ENCODE measurements at regions not wholly inside any gene's neighbourhood (a gene's known extent, or its start where the extent isn't known, plus 50 kb on each side); places are given as distances from the start of the nearest gene placed in this dataset.

DNA sequence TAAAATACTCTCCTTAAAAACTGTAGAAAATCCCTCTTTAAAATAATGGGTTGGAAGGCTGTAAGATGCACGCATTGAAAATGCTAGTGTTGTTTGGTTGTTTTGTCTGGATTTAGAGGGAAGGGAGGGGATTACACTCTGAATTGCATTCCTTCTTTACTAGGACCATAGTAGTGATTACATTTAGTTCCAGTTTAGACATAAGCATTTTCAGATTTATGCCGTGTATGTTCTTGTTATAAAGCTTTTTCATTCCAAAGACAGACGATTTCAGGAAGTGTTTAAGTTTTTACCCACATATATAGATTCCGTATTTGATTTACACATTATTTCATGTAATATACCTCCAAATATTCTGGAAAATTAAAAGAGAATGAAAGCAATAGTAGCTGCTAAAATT, 538.4 kb downstream of the PTPRC start:
- TF ChIP-seq, protein P1, sequence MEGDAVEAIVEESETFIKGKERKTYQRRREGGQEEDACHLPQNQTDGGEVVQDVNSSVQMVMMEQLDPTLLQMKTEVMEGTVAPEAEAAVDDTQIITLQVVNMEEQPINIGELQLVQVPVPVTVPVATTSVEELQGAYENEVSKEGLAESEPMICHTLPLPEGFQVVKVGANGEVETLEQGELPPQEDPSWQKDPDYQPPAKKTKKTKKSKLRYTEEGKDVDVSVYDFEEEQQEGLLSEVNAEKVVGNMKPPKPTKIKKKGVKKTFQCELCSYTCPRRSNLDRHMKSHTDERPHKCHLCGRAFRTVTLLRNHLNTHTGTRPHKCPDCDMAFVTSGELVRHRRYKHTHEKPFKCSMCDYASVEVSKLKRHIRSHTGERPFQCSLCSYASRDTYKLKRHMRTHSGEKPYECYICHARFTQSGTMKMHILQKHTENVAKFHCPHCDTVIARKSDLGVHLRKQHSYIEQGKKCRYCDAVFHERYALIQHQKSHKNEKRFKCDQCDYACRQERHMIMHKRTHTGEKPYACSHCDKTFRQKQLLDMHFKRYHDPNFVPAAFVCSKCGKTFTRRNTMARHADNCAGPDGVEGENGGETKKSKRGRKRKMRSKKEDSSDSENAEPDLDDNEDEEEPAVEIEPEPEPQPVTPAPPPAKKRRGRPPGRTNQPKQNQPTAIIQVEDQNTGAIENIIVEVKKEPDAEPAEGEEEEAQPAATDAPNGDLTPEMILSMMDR (IDR thresholded peaks at IDR 0.05; ENCODE audit: insufficient read depth, low read length), result no peak
- TF ChIP-seq POLR2AphosphoS5 (IDR thresholded peaks at IDR 0.05; ENCODE audit: low read depth), result no peak
- TF ChIP-seq, protein P2, sequence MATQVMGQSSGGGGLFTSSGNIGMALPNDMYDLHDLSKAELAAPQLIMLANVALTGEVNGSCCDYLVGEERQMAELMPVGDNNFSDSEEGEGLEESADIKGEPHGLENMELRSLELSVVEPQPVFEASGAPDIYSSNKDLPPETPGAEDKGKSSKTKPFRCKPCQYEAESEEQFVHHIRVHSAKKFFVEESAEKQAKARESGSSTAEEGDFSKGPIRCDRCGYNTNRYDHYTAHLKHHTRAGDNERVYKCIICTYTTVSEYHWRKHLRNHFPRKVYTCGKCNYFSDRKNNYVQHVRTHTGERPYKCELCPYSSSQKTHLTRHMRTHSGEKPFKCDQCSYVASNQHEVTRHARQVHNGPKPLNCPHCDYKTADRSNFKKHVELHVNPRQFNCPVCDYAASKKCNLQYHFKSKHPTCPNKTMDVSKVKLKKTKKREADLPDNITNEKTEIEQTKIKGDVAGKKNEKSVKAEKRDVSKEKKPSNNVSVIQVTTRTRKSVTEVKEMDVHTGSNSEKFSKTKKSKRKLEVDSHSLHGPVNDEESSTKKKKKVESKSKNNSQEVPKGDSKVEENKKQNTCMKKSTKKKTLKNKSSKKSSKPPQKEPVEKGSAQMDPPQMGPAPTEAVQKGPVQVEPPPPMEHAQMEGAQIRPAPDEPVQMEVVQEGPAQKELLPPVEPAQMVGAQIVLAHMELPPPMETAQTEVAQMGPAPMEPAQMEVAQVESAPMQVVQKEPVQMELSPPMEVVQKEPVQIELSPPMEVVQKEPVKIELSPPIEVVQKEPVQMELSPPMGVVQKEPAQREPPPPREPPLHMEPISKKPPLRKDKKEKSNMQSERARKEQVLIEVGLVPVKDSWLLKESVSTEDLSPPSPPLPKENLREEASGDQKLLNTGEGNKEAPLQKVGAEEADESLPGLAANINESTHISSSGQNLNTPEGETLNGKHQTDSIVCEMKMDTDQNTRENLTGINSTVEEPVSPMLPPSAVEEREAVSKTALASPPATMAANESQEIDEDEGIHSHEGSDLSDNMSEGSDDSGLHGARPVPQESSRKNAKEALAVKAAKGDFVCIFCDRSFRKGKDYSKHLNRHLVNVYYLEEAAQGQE (IDR thresholded peaks at IDR 0.05; ENCODE audit: insufficient replicate concordance, low read depth), result no peak

Data from HL-60 (cell line).